ENCODE measurements at regions not wholly inside any gene's neighbourhood (a gene's known extent, or its start where the extent isn't known, plus 50 kb on each side); places are given as distances from the start of the nearest gene placed in this dataset.

DNA sequence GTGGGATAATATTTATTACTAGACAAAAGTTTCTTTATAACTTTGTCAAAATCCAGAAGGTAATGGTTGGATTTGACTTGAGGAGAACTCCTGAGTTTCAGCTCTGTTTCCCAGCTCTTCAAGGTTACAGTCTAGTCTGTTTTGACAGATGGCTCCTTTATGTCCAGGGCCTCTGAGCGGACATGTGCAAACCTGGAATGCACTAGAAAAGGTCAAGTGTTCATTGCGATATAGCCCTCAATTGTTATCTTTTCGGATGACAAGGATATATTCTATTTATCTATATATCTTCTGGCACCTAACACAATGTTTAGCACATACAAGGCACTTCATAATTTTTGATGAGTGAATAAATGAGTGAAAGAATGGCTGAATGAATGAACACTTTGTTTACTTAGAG lies 513.2 kb upstream of the GOLIM4 start:
- no peaks in the 10 kb centered on the region for H3K4me1 ChIP-seq
- no peak overlapping the region for H3K27ac ChIP-seq
- DNase-seq (no peak), ATAC-seq (no peak)
- TF ChIP-seq, protein P1, sequence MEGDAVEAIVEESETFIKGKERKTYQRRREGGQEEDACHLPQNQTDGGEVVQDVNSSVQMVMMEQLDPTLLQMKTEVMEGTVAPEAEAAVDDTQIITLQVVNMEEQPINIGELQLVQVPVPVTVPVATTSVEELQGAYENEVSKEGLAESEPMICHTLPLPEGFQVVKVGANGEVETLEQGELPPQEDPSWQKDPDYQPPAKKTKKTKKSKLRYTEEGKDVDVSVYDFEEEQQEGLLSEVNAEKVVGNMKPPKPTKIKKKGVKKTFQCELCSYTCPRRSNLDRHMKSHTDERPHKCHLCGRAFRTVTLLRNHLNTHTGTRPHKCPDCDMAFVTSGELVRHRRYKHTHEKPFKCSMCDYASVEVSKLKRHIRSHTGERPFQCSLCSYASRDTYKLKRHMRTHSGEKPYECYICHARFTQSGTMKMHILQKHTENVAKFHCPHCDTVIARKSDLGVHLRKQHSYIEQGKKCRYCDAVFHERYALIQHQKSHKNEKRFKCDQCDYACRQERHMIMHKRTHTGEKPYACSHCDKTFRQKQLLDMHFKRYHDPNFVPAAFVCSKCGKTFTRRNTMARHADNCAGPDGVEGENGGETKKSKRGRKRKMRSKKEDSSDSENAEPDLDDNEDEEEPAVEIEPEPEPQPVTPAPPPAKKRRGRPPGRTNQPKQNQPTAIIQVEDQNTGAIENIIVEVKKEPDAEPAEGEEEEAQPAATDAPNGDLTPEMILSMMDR (IDR thresholded peaks at IDR 0.05), result no peak
- H3K9me3 ChIP-seq, result no peaks in the 10 kb centered on the region
- no peaks in the 10 kb centered on the region for H3K27me3 ChIP-seq
- no peaks in the 10 kb centered on the region for H3K36me3 ChIP-seq
- intact Hi-C loops (cut with DNase I), result no loop called here
- no peak overlapping the region for H3K4me3 ChIP-seq

DNA sequence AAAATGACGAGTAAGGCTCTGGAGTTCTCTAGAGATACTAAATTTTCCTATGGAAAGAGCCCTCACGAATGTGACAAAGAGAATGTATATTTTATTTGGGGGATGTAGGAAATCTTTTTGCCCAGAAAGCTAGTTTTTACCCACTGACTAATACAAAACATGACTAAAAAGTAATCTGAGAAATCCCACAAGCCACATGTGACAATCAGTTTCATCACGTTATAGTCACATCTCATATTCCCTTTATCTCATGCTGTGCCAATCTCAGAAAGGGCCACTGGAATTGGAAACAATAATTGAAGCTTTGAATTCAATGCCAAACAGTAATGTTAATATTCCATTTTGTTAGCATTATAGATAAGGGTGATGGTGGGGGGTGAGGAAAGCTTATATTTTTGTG lies 509.0 kb upstream of the GOLIM4 start:
- Histone ChIP-seq H3K36me3 (no peaks in the 10 kb centered on the region), H3K4me3 (no peak overlapping the region), H3K27ac (no peak overlapping the region), H3K4me1 (no peaks in the 10 kb centered on the region), H3K9me3 (no peaks in the 10 kb centered on the region), H3K27me3 (no peaks in the 10 kb centered on the region)
- intact Hi-C loops (cut with DNase I), result no loop called here
- DNase-seq (no peak), ATAC-seq (no peak)
- TF ChIP-seq, protein P1 (IDR thresholded peaks at IDR 0.05), result no peak

DNA sequence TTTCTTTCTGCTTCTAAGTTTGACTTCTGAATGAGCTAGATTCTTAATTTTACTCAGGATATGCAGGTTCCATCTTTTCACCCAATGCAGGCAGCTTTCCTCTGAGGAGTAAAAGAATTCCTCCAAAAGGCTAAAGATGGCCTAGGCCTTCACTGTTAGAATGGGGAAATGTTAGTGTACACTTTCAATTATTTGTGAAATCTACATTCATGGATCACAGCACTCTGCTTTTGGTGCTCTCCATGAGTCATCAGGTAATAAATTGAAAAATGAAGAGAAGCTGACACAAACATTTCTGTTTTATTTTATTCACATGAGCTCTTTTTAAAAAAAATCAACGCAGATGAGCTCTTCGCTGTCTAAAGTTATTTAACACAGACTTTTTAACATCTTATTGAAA lies 502.5 kb upstream of the GOLIM4 start:
- no peak for DNase-seq
- Histone ChIP-seq H3K36me3 (no peaks in the 10 kb centered on the region), H3K27me3 (no peaks in the 10 kb centered on the region), H3K4me1 (no peaks in the 10 kb centered on the region), H3K27ac (no peak overlapping the region), H3K9me3 (no peaks in the 10 kb centered on the region), H3K4me3 (no peak overlapping the region)
- TF ChIP-seq, protein P1 (IDR thresholded peaks at IDR 0.05), result no peak
- ATAC-seq, result no peak
- intact Hi-C loops (cut with DNase I), result no loop called here

DNA sequence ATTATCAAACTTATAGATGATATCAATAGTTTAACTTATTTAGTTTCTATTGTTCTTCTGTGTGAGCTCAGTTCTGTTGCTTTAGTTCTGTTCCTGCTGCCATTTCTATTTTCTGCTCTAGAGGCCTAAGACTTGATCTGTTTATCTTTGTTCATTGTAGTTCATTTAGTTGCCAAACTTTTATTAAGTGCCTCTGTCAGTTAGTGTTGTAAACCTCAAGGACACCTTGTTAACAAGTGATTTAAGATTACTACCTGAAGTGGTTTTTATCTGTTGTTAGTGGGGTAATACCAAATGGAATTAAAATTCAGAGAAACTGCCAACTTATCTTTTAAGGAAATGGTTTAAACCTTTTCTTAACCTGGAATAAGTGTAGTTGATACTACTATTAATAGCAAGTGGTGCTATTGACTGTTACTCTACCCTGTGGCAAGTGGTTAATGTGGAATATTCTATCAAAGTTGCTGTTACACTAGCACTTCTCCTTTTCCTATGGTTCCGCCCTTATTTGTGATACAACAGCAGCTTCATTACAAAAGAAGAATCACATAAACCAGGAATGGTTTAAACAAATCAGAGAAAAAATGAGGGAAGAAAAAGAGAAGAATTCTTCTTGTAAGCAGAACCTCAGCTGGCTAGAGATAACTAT lies 500.6 kb upstream of the GOLIM4 start:
- no peaks in the 10 kb centered on the region for H3K27me3 ChIP-seq
- H3K27ac ChIP-seq, result no peak overlapping the region
- no peaks in the 10 kb centered on the region for H3K36me3 ChIP-seq
- H3K4me1 ChIP-seq, result no peaks in the 10 kb centered on the region
- H3K4me3 ChIP-seq, result no peak overlapping the region
- no peaks in the 10 kb centered on the region for H3K9me3 ChIP-seq
- DNase-seq (no peak), ATAC-seq (peak; percentile 43)
- TF ChIP-seq, protein P1 (IDR thresholded peaks at IDR 0.05), result no peak
- intact Hi-C loops (cut with DNase I), result no loop called here

DNA sequence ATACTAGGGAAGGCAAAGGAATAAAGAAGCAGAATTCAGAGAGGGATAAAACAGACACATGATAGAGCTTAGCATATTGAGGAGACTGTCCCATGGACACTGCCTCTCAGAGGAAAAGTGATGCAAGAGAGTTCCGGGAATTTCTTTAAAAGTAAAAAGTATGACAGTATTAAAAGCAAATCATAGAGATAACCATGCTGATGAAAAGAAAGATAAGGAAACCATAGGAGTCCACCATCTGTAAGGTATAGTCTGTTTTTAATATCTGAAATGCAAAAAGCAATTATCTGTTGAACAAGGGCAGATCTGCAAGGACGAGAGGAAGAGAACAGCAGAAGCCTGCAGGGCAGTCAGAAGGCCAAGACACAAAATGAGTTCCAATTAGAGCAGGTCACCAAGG lies 495.9 kb upstream of the GOLIM4 start:
- ATAC-seq (no peak), DNase-seq (no peak)
- H3K4me3 ChIP-seq, result no peak overlapping the region
- TF ChIP-seq, protein P1 (IDR thresholded peaks at IDR 0.05), result no peak
- no peak overlapping the region for H3K27ac ChIP-seq
- H3K9me3 ChIP-seq, result no peaks in the 10 kb centered on the region
- no peaks in the 10 kb centered on the region for H3K27me3 ChIP-seq
- intact Hi-C loops (cut with DNase I), result no loop called here
- no peaks in the 10 kb centered on the region for H3K4me1 ChIP-seq
- no peaks in the 10 kb centered on the region for H3K36me3 ChIP-seq

Measured in left lung (tissue), 4 donors.